Fibroblast of lung (primary cell): ENCODE measurements at regions not wholly inside any gene's neighbourhood (a gene's known extent, or its start where the extent isn't known, plus 50 kb on each side); places are given as distances from the start of the nearest gene placed in this dataset.

Experiments used
- DNase-seq, 2 donors: peaks; one replicate each; pipeline versions ENCODE4 v3.0.0 to v3.0.0-alpha.2; 2010; ENCODE audit warnings: low read depth in 2 of 2
- H2AFZ ChIP-seq: 2 replicates; pipeline ENCODE4 v1.5.1; 2012; ENCODE audit warnings: low read length, control low read depth, inconsistent platforms
- H3K27ac ChIP-seq: 2 replicates; pipeline ENCODE4 v1.5.1; 2011; ENCODE audit warnings: low read length, control low read depth; ENCODE audit not compliant: insufficient read depth
- H3K27me3 ChIP-seq: 2 replicates; pipeline ENCODE4 v1.5.1; 2011; ENCODE audit warnings: mild to moderate bottlenecking, low read length; ENCODE audit not compliant: control insufficient read depth, insufficient read depth
- H3K36me3 ChIP-seq: 2 replicates; pipeline ENCODE4 v1.5.1; 2011; ENCODE audit warnings: low read length; ENCODE audit not compliant: control insufficient read depth, insufficient read depth
- H3K4me1 ChIP-seq: 2 replicates; pipeline ENCODE4 v1.5.1; 2011; ENCODE audit warnings: low read length; ENCODE audit not compliant: control insufficient read depth, insufficient read depth; ENCODE audit errors: extremely low read depth
- H3K4me2 ChIP-seq: 2 replicates; pipeline ENCODE4 v1.5.1; 2011; ENCODE audit warnings: low read length, control low read depth; ENCODE audit not compliant: insufficient read depth; ENCODE audit errors: extremely low read depth
- H3K4me3 ChIP-seq, 4 experiments: fragments of 200-600 bp in 1 of 4; sonication (generic) in 1 of 4; replicated peaks in 1 of 4; 2 replicates each; pipeline ENCODE4 v1.5.1; 2011 to 2016; ENCODE audit warnings: low read length in 4 of 4, low read depth in 3 of 4, mild to moderate bottlenecking in 3 of 4, control low read depth in 2 of 4, inconsistent platforms in 1 of 4, mixed read lengths in 1 of 4; ENCODE audit not compliant: insufficient read depth in 1 of 4; ENCODE audit errors: control extremely low read depth in 1 of 4
- H3K79me2 ChIP-seq: 2 replicates; pipeline ENCODE4 v1.5.1; 2012; ENCODE audit warnings: mild to moderate bottlenecking, low read length, inconsistent platforms; ENCODE audit not compliant: control insufficient read depth, insufficient read depth
- H3K9ac ChIP-seq: 2 replicates; pipeline ENCODE4 v1.5.1; 2011; ENCODE audit warnings: mild to moderate bottlenecking, low read length, control low read depth; ENCODE audit not compliant: insufficient read depth
- H3K9me3 ChIP-seq: 2 replicates; pipeline ENCODE4 v1.5.1; 2012; ENCODE audit warnings: low read depth, low read length; ENCODE audit not compliant: control insufficient read depth, insufficient read depth
- H4K20me1 ChIP-seq: 2 replicates; pipeline ENCODE4 v1.5.1; 2011; ENCODE audit warnings: low read length; ENCODE audit not compliant: control insufficient read depth, insufficient read depth; ENCODE audit errors: extremely low read depth
- EZH2 ChIP-seq: IDR thresholded peaks from 2 replicates; pipeline ENCODE4 v1.5.1; 2012; ENCODE audit warnings: low read length, control low read depth, mild to moderate bottlenecking; ENCODE audit errors: missing control alignments
- TF ChIP-seq, protein P1 (sequence below), 2 donors: IDR thresholded peaks in 1 of 2; conservative IDR thresholded peaks in 1 of 2; 1 replicate in 1 of 2; 2 replicates in 1 of 2; pipeline ENCODE4 v1.5.1; 2011 to 2012; ENCODE audit warnings: low read length in 2 of 2, control low read depth in 1 of 2, inconsistent platforms in 1 of 2, low read depth in 1 of 2, mild to moderate bottlenecking in 1 of 2

DNA sequence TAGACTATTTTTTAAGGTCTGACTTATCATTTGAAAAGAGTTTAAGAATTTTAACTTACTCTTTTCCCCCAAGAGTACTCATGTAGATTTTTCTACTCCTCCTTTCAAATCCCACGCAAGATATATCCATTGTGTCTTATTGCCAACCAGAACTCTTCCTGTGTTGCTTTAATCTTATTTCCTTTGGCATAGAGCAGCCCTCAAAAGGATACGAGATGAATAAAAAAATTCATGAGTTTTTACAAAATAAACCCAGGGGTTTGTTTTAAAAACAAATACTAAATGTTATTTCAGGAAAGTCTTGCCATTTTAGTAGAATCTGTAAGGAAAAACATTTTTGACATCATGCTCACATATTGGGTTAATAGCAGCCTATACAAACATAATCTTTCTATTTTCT, 543.2 kb upstream of the CXADR start:
- no peak overlapping the region for H3K4me3 ChIP-seq
- H3K27ac ChIP-seq, result no peak overlapping the region
- no peaks in the 10 kb centered on the region for H4K20me1 ChIP-seq
- H3K9me3 ChIP-seq, result no peaks in the 10 kb centered on the region
- no peaks in the 10 kb centered on the region for H3K27me3 ChIP-seq
- no peak overlapping the region for H3K9ac ChIP-seq
- TF ChIP-seq, protein P1, sequence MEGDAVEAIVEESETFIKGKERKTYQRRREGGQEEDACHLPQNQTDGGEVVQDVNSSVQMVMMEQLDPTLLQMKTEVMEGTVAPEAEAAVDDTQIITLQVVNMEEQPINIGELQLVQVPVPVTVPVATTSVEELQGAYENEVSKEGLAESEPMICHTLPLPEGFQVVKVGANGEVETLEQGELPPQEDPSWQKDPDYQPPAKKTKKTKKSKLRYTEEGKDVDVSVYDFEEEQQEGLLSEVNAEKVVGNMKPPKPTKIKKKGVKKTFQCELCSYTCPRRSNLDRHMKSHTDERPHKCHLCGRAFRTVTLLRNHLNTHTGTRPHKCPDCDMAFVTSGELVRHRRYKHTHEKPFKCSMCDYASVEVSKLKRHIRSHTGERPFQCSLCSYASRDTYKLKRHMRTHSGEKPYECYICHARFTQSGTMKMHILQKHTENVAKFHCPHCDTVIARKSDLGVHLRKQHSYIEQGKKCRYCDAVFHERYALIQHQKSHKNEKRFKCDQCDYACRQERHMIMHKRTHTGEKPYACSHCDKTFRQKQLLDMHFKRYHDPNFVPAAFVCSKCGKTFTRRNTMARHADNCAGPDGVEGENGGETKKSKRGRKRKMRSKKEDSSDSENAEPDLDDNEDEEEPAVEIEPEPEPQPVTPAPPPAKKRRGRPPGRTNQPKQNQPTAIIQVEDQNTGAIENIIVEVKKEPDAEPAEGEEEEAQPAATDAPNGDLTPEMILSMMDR (conservative IDR thresholded peaks at IDR 0.05 in 1 of 2, IDR thresholded peaks at IDR 0.05 in 1 of 2; ENCODE audit: low read depth in 1 of 2, low read length in 2 of 2), result no peak
- no peak for TF ChIP-seq EZH2
- H3K4me1 ChIP-seq, result no peaks in the 10 kb centered on the region
- H3K79me2 ChIP-seq, result no peaks in the 10 kb centered on the region
- no peak overlapping the region for H2AFZ ChIP-seq
- no peak overlapping the region for H3K4me2 ChIP-seq
- no peaks in the 10 kb centered on the region for H3K36me3 ChIP-seq
- DNase-seq, result no peak

DNA sequence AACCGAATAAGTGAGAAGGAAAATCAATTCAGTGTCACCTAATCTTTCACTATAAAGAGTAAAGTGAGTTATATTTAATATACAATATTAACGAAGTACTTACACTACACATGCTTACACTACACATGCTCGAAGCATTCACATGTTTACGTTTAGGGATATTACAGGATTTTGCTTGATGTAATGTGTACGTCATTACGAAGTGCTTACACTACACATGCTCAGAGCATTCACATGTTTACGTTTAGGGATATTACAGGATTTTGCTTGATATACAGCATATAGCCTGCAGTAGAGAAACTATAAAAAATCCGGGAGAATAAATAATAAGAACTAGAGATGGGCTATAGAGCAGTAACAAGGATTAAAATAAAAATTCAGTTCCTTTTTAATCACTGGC, 538.8 kb upstream of the CXADR start:
- H3K4me1 ChIP-seq, result no peaks in the 10 kb centered on the region
- H3K9ac ChIP-seq, result no peak overlapping the region
- no peaks in the 10 kb centered on the region for H3K36me3 ChIP-seq
- no peak for TF ChIP-seq EZH2
- no peaks in the 10 kb centered on the region for H3K9me3 ChIP-seq
- H2AFZ ChIP-seq, result no peak overlapping the region
- no peaks in the 10 kb centered on the region for H4K20me1 ChIP-seq
- H3K4me2 ChIP-seq, result no peak overlapping the region
- H3K4me3 ChIP-seq, result no peak overlapping the region
- H3K27me3 ChIP-seq, result no peaks in the 10 kb centered on the region
- H3K27ac ChIP-seq, result no peak overlapping the region
- no peaks in the 10 kb centered on the region for H3K79me2 ChIP-seq
- peak in 1 of 2 donors; percentile 46 for DNase-seq

DNA sequence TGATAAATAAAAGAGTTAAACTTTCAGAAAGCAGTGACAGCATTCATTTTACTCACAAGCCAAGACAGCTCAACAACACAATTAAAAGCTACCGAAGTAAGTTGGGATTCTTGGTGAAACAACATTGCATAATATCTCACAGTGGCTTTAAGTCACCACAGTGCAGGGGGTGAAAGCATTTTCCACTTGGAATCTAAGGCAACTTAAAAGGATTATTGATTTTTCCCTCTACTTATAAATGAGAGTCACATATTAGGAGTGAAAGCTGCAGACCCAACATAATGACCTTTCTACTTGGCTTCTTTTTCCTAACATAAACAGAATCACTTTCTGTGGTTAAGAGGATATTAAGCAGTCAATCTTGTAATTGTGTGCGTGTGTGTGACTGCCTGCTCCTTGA, 536.6 kb upstream of the CXADR start:
- no peaks in the 10 kb centered on the region for H3K36me3 ChIP-seq
- H3K79me2 ChIP-seq, result no peaks in the 10 kb centered on the region
- no peak overlapping the region for H3K9ac ChIP-seq
- no peak overlapping the region for H2AFZ ChIP-seq
- H3K4me3 ChIP-seq, result no peak overlapping the region
- no peaks in the 10 kb centered on the region for H4K20me1 ChIP-seq
- H3K4me1 ChIP-seq, result no peaks in the 10 kb centered on the region
- H3K9me3 ChIP-seq, result no peaks in the 10 kb centered on the region
- no peak overlapping the region for H3K4me2 ChIP-seq
- no peaks in the 10 kb centered on the region for H3K27me3 ChIP-seq
- no peak for TF ChIP-seq EZH2
- TF ChIP-seq, protein P1 (conservative IDR thresholded peaks at IDR 0.05 in 1 of 2, IDR thresholded peaks at IDR 0.05 in 1 of 2; ENCODE audit: low read depth in 1 of 2, low read length in 2 of 2), result no peak
- DNase-seq, result peak; percentile 8 to 31
- no peak overlapping the region for H3K27ac ChIP-seq
